Esophagus squamous epithelium (tissue), 5 donors: ENCODE measurements at regions not wholly inside any gene's neighbourhood (a gene's known extent, or its start where the extent isn't known, plus 50 kb on each side); places are given as distances from the start of the nearest gene placed in this dataset.
"Not testable (repeated sequence)": the region's sequence is repeated elsewhere in the genome, so short reads cannot be mapped to it uniquely, and the experiment has no call there.

Experiments
- DNase-seq: peaks from one replicate; lab custom pipeline; 2025; lab: John Stamatoyannopoulos, UW
- H3K27ac ChIP-seq, 4 donors: fragments of 200-600 bp; sonication (generic); one replicate each; pipeline ENCODE4 v1.5.1; 2016 to 2019; ENCODE audit warnings: mild to moderate bottlenecking in 1 of 4
- H3K27me3 ChIP-seq, 4 donors: fragments of 200-600 bp; sonication (generic); 1 replicate in 3 of 4; 2 replicates in 1 of 4; pipeline versions ENCODE4 v1.5.1 to v1.6.0; 2017 to 2021; ENCODE audit warnings: antibody characterized with exemption in 1 of 4
- H3K36me3 ChIP-seq, 3 donors: fragments of 200-600 bp; sonication (generic); one replicate each; pipeline ENCODE4 v1.5.1; 2016 to 2019
- H3K4me1 ChIP-seq, 3 donors: fragments of 200-600 bp; sonication (generic); one replicate each; pipeline ENCODE4 v1.5.1; 2017 to 2019
- H3K4me3 ChIP-seq, 4 donors: fragments of 200-600 bp; sonication (generic); 1 replicate in 3 of 4; 2 replicates in 1 of 4; pipeline ENCODE4 v1.5.1; 2016 to 2019; ENCODE audit warnings: mild to moderate bottlenecking in 2 of 4, moderate library complexity in 1 of 4
- H3K9me3 ChIP-seq, 3 donors: fragments of 200-600 bp; sonication (generic); one replicate each; pipeline ENCODE4 v1.5.1; 2016 to 2019
- POLR2A ChIP-seq, 4 donors: fragments of 450-650 bp; IDR thresholded peaks; one replicate each; pipeline ENCODE4 v1.6.1; 2017; ENCODE audit warnings: antibody characterized with exemption in 4 of 4, mild to moderate bottlenecking in 4 of 4, moderate library complexity in 3 of 4
- WGBS, 2 donors: methylation state at CpG; one replicate each; pipeline ENCODE4 v1.1.5; 2018; 5-methylcytosine and 5-hydroxymethylcytosine counted together
- intact Hi-C: fragments of 100-400 bp; cut with DNase I; formaldehyde crosslinking; loops from one replicate; pipeline ENCODE4 v1.15.0; 2022
- TF ChIP-seq, protein P1 (sequence below), 6 experiments: fragments of 450-650 bp in 4 of 6; fragments of 200-600 bp in 2 of 6; sonication (generic) in 2 of 6; IDR thresholded peaks; one replicate each; pipeline ENCODE4 v1.5.1; 2016 to 2019; ENCODE audit warnings: antibody characterized with exemption in 6 of 6, mild to moderate bottlenecking in 4 of 6, moderate library complexity in 4 of 6
- donor health status: DM: yes; HTN: yes; CAD: no.

DNA sequence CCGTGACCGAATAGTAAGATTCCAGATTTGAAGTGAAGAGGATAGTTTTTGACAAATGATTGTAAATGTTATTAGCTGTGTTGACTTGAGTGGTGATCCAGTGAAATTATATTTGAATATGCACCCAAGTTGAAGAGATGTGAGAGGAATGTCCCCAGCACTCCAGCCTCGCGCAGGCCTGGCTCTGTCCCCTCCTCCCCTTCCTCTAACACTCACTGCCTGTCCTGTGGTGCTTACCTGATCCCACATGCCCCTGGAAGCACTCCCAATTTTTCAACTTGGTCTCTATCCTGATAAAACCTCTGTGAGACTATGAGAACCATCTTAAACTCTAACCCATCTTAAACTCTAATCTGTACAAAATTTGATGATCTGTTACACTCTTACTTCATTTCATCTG, 154.7 kb upstream of the LRP1B start:
- TF ChIP-seq, protein P1, sequence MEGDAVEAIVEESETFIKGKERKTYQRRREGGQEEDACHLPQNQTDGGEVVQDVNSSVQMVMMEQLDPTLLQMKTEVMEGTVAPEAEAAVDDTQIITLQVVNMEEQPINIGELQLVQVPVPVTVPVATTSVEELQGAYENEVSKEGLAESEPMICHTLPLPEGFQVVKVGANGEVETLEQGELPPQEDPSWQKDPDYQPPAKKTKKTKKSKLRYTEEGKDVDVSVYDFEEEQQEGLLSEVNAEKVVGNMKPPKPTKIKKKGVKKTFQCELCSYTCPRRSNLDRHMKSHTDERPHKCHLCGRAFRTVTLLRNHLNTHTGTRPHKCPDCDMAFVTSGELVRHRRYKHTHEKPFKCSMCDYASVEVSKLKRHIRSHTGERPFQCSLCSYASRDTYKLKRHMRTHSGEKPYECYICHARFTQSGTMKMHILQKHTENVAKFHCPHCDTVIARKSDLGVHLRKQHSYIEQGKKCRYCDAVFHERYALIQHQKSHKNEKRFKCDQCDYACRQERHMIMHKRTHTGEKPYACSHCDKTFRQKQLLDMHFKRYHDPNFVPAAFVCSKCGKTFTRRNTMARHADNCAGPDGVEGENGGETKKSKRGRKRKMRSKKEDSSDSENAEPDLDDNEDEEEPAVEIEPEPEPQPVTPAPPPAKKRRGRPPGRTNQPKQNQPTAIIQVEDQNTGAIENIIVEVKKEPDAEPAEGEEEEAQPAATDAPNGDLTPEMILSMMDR (IDR thresholded peaks at IDR 0.05): no peak
- TF ChIP-seq POLR2A (IDR thresholded peaks at IDR 0.05): no peak
- no peak for DNase-seq
- no peak overlapping the region for H3K4me3 ChIP-seq
- WGBS, 2 donors: 84 to 91% methylated on average over 4 of the region's 4 CpGs
- no peaks in the 10 kb centered on the region for H3K36me3 ChIP-seq
- intact Hi-C loops: no loop called here
- no peaks in the 10 kb centered on the region for H3K9me3 ChIP-seq
- H3K4me1 ChIP-seq: no peaks in the 10 kb centered on the region
- no peaks in the 10 kb centered on the region for H3K27me3 ChIP-seq
- H3K27ac ChIP-seq: no peak overlapping the region

DNA sequence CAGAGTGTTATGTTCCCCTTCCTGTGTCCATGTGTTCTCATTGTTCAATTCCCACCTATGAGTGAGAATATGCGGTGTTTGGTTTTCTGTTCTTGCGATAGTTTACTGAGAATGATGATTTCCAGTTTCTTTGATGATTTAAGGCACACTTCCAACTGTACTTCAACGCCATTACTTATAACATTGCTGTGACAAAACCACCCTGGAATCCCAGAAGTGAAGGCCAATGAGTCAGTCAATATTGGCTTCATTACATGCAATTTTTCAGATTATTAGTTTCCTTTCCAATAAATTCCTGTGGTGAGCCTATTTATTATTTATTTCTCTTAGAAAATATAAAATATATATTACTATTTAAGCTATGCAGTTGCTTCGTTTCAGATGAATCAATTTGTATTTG, 153.5 kb upstream of the LRP1B start:
- H3K9me3 ChIP-seq, DNase-seq, H3K4me3 ChIP-seq, H3K27ac ChIP-seq, intact Hi-C loops, H3K27me3 ChIP-seq, H3K36me3 ChIP-seq, H3K4me1 ChIP-seq: not testable (repeated sequence)
- WGBS, 2 donors: 77 to 78% methylated on average over 4 of the region's 4 CpGs

DNA sequence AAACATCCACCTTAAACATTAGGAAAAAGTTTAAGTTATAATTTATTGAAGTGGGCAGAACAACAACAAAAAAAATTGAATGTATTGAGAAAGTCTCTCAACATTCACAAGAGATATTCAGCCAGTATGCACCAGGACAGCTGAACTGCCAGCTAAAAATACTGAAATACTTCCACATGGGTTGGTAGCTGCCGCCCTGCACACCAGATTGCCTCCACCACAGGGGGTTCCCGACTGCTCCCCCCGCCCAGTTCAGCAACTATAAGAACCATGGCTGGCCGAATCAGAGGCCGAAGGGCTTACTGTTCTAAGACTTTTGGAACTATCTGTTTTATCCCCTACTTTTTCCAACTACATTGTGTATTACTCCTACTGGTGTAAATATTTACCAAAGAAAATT, 150.0 kb upstream of the LRP1B start:
- Histone ChIP-seq H3K36me3 (no peaks in the 10 kb centered on the region), H3K4me1 (no peaks in the 10 kb centered on the region), H3K9me3 (no peaks in the 10 kb centered on the region), H3K4me3 (no peak overlapping the region), H3K27ac (no peak overlapping the region), H3K27me3 (no peaks in the 10 kb centered on the region)
- intact Hi-C loops: no loop called here
- WGBS, 2 donors: 79 to 84% methylated on average over 5 of the region's 5 CpGs
- no peak for DNase-seq
- TF ChIP-seq POLR2A (IDR thresholded peaks at IDR 0.05): no peak

DNA sequence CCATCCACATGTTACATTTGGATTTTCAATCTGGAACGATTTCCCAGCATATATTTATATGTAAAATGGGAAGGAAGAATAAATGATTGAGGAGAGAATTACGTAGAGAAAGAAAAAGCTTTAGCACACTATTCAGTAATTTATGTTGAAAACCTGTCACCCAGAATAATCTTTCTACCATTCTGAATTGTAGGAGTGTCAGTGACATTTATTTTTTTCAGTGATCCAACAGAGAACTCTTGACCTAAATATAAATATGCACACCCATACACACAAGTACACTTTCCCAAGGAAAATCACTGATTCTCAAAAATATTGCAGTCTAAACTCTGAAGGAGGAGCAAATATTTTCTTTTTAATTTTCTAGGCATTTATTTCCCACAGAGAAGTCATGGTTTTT, 140.2 kb upstream of the LRP1B start:
- H3K27ac ChIP-seq: no peak overlapping the region
- H3K27me3 ChIP-seq: no peaks in the 10 kb centered on the region
- no peaks in the 10 kb centered on the region for H3K4me1 ChIP-seq
- TF ChIP-seq, protein P1 (IDR thresholded peaks at IDR 0.05): no peak
- TF ChIP-seq POLR2A (IDR thresholded peaks at IDR 0.05): no peak
- no peak for DNase-seq
- H3K36me3 ChIP-seq: no peaks in the 10 kb centered on the region
- intact Hi-C loops: no loop called here
- H3K4me3 ChIP-seq: no peak overlapping the region
- WGBS, 2 donors: 55 to 56% methylated on average over 2 of the region's 2 CpGs
- no peaks in the 10 kb centered on the region for H3K9me3 ChIP-seq

DNA sequence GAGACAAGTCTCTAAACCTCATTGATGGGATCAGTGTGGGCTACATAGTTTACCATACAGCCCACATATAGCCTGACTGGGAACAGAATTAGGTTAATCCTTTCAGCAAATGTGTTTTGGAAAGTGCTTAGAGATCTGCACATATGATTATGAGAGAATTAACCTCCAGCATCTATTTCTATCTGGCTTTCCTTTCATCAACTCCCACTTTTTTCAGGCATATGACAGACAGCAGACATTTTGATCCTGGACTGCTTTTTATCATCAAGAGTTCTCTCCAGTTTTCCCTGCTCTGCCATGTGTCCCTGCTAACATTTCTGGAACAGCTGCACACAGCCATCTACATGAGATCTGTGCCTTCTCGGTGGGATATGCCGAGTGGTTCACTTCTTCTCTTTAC, 139.5 kb upstream of the LRP1B start:
- Histone ChIP-seq H3K4me1 (no peaks in the 10 kb centered on the region), H3K27ac (no peak overlapping the region), H3K4me3 (no peak overlapping the region), H3K27me3 (no peaks in the 10 kb centered on the region), H3K9me3 (no peaks in the 10 kb centered on the region), H3K36me3 (no peaks in the 10 kb centered on the region)
- WGBS, 2 donors: 84 to 89% methylated on average over 2 of the region's 2 CpGs
- TF ChIP-seq, protein P1 (IDR thresholded peaks at IDR 0.05): no peak
- TF ChIP-seq POLR2A (IDR thresholded peaks at IDR 0.05): no peak
- intact Hi-C loops: no loop called here
- DNase-seq: no peak

DNA sequence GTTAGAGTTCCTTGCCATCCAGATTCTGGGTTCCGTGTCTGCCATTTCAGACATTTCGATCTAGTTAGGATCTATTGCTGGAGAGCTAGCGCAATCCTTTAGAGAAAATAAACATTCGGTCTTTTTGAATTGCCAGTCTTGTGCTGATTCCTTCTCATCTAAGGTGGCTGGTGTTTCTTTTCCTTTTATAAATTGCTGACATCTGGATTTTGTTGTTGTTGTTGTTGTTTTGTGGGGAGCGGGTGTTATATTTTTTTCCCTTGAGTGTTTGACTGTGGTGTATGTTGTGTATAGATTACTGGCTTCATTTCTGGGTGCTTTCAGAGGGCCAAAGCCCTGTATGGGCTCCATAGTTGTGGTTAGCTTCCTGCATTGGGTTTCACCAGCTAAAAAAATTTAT, 128.5 kb upstream of the LRP1B start:
- Histone ChIP-seq H3K27me3 (no peaks in the 10 kb centered on the region), H3K9me3 (peaks cover 0 to 3% (median 0%) of the 10 kb centered on the region in 3 donors), H3K4me3 (no peak overlapping the region), H3K4me1 (no peaks in the 10 kb centered on the region), H3K27ac (no peak overlapping the region), H3K36me3 (no peaks in the 10 kb centered on the region)
- DNase-seq: no peak
- no peak for TF ChIP-seq POLR2A (IDR thresholded peaks at IDR 0.05)
- TF ChIP-seq, protein P1 (IDR thresholded peaks at IDR 0.05): no peak
- intact Hi-C loops: no loop called here
- 88 to 95% methylated on average over 5 of the region's 5 CpGs for WGBS, 2 donors
